ENCODE measurements at regions not wholly inside any gene's neighbourhood (a gene's known extent, or its start where the extent isn't known, plus 50 kb on each side); places are given as distances from the start of the nearest gene placed in this dataset.
"Not testable (repeated sequence)": the region's sequence is repeated elsewhere in the genome, so short reads cannot be mapped to it uniquely, and the experiment has no call there.

GRCh38 chr17:70381916-70382315 is 212.6 kb downstream of the KCNJ2 start:
- H3K27me3 ChIP-seq (ENCODE audit: control insufficient read depth in 2 of 2, insufficient read depth in 1 of 2, low read length in 1 of 2); H3K4me3 ChIP-seq (ENCODE audit: low read length in 2 of 2); H3K4me1 ChIP-seq (ENCODE audit: control insufficient read depth in 2 of 2, insufficient read depth in 2 of 2, low read length in 2 of 2); H3K9me3 ChIP-seq (ENCODE audit: control insufficient read depth in 2 of 2, insufficient read depth in 1 of 2, low read length in 1 of 2); DNase-seq (ENCODE audit: low read depth in 6 of 9, low spot score in 9 of 9); H3K36me3 ChIP-seq (ENCODE audit: control insufficient read depth in 2 of 2, insufficient read depth in 2 of 2, low read length in 1 of 2); H3K27ac ChIP-seq (ENCODE audit: low read depth in 1 of 2, low read length in 1 of 2): not testable (repeated sequence)
- WGBS = 98% methylated on average over 15 of the region's 15 CpGs

- Histone ChIP-seq H3K4me1 (ENCODE audit: control insufficient read depth in 2 of 2, insufficient read depth in 2 of 2, low read length in 2 of 2) (no peaks in the 10 kb centered on the region), H3K36me3 (ENCODE audit: control insufficient read depth in 2 of 2, insufficient read depth in 2 of 2, low read length in 1 of 2) (no peaks in the 10 kb centered on the region), H3K4me3 (ENCODE audit: low read length in 2 of 2) (no peak overlapping the region), H3K9me3 (ENCODE audit: control insufficient read depth in 2 of 2, insufficient read depth in 1 of 2, low read length in 1 of 2) (no peaks in the 10 kb centered on the region), H3K27me3 (ENCODE audit: control insufficient read depth in 2 of 2, insufficient read depth in 1 of 2, low read length in 1 of 2) (no peaks in the 10 kb centered on the region), H3K27ac (ENCODE audit: low read depth in 1 of 2, low read length in 1 of 2) (no peak overlapping the region)
- no peak for DNase-seq (ENCODE audit: low read depth in 6 of 9, low spot score in 9 of 9)
These were observed 219.0 kb downstream of the KCNJ2 start for GRCh38 chr17:70388326-70388725.

DNA sequence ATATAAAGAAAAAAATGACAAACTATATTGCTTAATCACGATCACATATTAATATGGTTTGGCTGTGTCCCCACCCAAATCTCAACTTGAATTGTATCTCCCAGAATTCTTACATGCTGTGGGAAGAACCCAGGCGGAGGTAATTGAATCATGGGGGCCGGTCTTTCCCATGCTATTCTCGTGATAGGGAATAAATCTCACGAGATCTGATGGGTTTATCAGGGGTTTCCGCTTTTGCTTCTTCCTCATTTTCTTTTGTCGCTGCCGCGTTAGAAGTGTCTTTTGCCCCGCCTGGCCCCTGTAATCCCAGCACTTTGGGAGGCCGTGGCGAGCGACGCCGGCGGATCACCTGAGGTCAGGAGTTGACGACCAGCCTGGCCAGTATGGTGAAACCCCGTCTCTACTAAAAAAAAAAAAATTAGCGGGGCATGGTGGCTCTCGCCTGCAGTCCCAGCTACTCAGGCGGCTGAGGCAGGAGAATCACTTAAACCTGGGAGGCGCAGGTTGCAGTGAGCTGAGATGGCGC is 220.0 kb downstream of the KCNJ2 start:
- 95% methylated on average over 23 of the region's 23 CpGs for WGBS
- not testable (repeated sequence) for H3K4me1 ChIP-seq (ENCODE audit: control insufficient read depth in 2 of 2, insufficient read depth in 2 of 2, low read length in 2 of 2); H3K36me3 ChIP-seq (ENCODE audit: control insufficient read depth in 2 of 2, insufficient read depth in 2 of 2, low read length in 1 of 2); DNase-seq (ENCODE audit: low read depth in 6 of 9, low spot score in 9 of 9); H3K27me3 ChIP-seq (ENCODE audit: control insufficient read depth in 2 of 2, insufficient read depth in 1 of 2, low read length in 1 of 2); H3K9me3 ChIP-seq (ENCODE audit: control insufficient read depth in 2 of 2, insufficient read depth in 1 of 2, low read length in 1 of 2); H3K27ac ChIP-seq (ENCODE audit: low read depth in 1 of 2, low read length in 1 of 2); H3K4me3 ChIP-seq (ENCODE audit: low read length in 2 of 2)

DNA sequence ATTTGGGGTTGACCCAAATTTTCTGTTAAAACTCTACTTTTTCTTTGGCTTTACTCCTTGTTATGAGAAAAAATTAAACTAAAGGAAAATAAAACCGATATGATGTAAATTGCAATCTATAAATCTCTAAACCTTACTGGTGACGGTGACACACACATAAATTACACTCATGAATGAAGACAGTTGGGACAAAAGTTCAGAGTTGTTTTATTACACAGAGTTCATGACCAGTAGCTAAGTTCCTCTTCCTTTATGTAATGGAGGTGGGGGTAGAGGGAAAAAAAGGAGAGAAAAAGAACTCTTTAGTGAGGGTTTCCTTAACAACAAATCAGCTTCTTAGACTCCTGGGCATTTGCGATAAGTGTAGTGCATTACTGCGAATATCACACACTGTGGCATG is 220.7 kb downstream of the KCNJ2 start:
- Histone ChIP-seq H3K27me3 (ENCODE audit: control insufficient read depth in 2 of 2, insufficient read depth in 1 of 2, low read length in 1 of 2) (no peaks in the 10 kb centered on the region), H3K27ac (ENCODE audit: low read depth in 1 of 2, low read length in 1 of 2) (no peak overlapping the region), H3K36me3 (ENCODE audit: control insufficient read depth in 2 of 2, insufficient read depth in 2 of 2, low read length in 1 of 2) (no peaks in the 10 kb centered on the region), H3K4me3 (ENCODE audit: low read length in 2 of 2) (no peak overlapping the region), H3K9me3 (ENCODE audit: control insufficient read depth in 2 of 2, insufficient read depth in 1 of 2, low read length in 1 of 2) (no peaks in the 10 kb centered on the region), H3K4me1 (ENCODE audit: control insufficient read depth in 2 of 2, insufficient read depth in 2 of 2, low read length in 2 of 2) (no peaks in the 10 kb centered on the region)
- no peak for DNase-seq (ENCODE audit: low read depth in 6 of 9, low spot score in 9 of 9)
- WGBS = 53% methylated on average over 4 of the region's 4 CpGs

DNA sequence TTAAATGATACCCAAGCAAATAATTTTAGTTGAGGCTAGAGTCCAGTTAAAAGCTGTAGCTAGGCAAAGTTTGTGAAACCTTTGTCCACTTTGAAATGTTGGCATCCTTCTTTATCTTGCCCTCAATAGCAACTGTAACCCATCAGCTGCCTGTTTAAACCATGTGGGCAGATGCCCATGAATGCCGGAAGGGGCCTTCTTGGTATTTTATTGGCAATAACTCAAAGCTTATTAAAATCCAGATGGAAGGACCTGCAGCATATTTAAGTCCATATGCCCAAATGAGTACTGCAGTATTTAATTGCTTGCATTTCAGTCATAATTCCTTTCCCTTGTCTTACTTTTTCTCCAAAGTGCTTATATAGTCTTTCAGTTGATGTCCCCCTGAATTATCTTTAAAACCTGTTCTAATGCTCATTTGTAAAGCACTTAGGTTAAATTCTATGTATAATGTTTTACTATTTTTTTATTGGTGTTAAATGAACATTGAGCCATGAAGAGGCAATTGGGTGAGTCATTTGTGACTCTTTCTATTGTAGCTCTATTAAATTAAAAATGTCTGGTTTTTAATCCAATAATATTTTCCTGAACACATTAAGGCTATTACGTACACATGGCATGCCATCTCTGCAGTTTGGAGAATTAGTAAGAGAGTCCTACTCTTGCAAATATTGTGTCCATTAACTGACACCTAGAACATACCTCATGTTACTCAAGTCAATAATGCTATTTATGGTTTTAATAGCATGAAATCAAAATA is 225.3 kb downstream of the KCNJ2 start:
- H3K36me3 ChIP-seq (ENCODE audit: control insufficient read depth in 2 of 2, insufficient read depth in 2 of 2, low read length in 1 of 2) = no peaks in the 10 kb centered on the region
- H3K4me1 ChIP-seq (ENCODE audit: control insufficient read depth in 2 of 2, insufficient read depth in 2 of 2, low read length in 2 of 2) = no peaks in the 10 kb centered on the region
- H3K27me3 ChIP-seq (ENCODE audit: control insufficient read depth in 2 of 2, insufficient read depth in 1 of 2, low read length in 1 of 2) = no peaks in the 10 kb centered on the region
- H3K27ac ChIP-seq (ENCODE audit: low read depth in 1 of 2, low read length in 1 of 2) = no peak overlapping the region
- DNase-seq (ENCODE audit: low read depth in 6 of 9, low spot score in 9 of 9) = no peak
- no peaks in the 10 kb centered on the region for H3K9me3 ChIP-seq (ENCODE audit: control insufficient read depth in 2 of 2, insufficient read depth in 1 of 2, low read length in 1 of 2)
- 98% methylated on average over 2 of the region's 2 CpGs for WGBS
- H3K4me3 ChIP-seq (ENCODE audit: low read length in 2 of 2) = no peak overlapping the region

GRCh38 chr17:70405492-70406220 is 236.3 kb downstream of the KCNJ2 start:
- no peak overlapping the region for H3K4me3 ChIP-seq (ENCODE audit: low read length in 2 of 2)
- no peaks in the 10 kb centered on the region for H3K27me3 ChIP-seq (ENCODE audit: control insufficient read depth in 2 of 2, insufficient read depth in 1 of 2, low read length in 1 of 2)
- 90% methylated on average over 1 of the region's 1 CpG for WGBS
- H3K9me3 ChIP-seq (ENCODE audit: control insufficient read depth in 2 of 2, insufficient read depth in 1 of 2, low read length in 1 of 2) = no peaks in the 10 kb centered on the region
- H3K36me3 ChIP-seq (ENCODE audit: control insufficient read depth in 2 of 2, insufficient read depth in 2 of 2, low read length in 1 of 2) = no peaks in the 10 kb centered on the region
- no peak for DNase-seq (ENCODE audit: low read depth in 6 of 9, low spot score in 9 of 9)
- H3K27ac ChIP-seq (ENCODE audit: low read depth in 1 of 2, low read length in 1 of 2) = peak overlapping the region in 1 of 2 donors; percentile 5
- no peaks in the 10 kb centered on the region for H3K4me1 ChIP-seq (ENCODE audit: control insufficient read depth in 2 of 2, insufficient read depth in 2 of 2, low read length in 2 of 2)

GRCh38 chr17:70407506-70407905 is 238.2 kb downstream of the KCNJ2 start:
- no peaks in the 10 kb centered on the region for H3K36me3 ChIP-seq (ENCODE audit: control insufficient read depth in 2 of 2, insufficient read depth in 2 of 2, low read length in 1 of 2)
- no peak overlapping the region for H3K27ac ChIP-seq (ENCODE audit: low read depth in 1 of 2, low read length in 1 of 2)
- WGBS = 95% methylated on average over 3 of the region's 3 CpGs
- no peaks in the 10 kb centered on the region for H3K27me3 ChIP-seq (ENCODE audit: control insufficient read depth in 2 of 2, insufficient read depth in 1 of 2, low read length in 1 of 2)
- no peaks in the 10 kb centered on the region for H3K9me3 ChIP-seq (ENCODE audit: control insufficient read depth in 2 of 2, insufficient read depth in 1 of 2, low read length in 1 of 2)
- no peaks in the 10 kb centered on the region for H3K4me1 ChIP-seq (ENCODE audit: control insufficient read depth in 2 of 2, insufficient read depth in 2 of 2, low read length in 2 of 2)
- no peak overlapping the region for H3K4me3 ChIP-seq (ENCODE audit: low read length in 2 of 2)
- no peak for DNase-seq (ENCODE audit: low read depth in 6 of 9, low spot score in 9 of 9)

GRCh38 chr17:70408768-70409167 is 239.4 kb downstream of the KCNJ2 start:
- Histone ChIP-seq H3K4me3 (ENCODE audit: low read length in 2 of 2) (no peak overlapping the region), H3K4me1 (ENCODE audit: control insufficient read depth in 2 of 2, insufficient read depth in 2 of 2, low read length in 2 of 2) (no peaks in the 10 kb centered on the region), H3K9me3 (ENCODE audit: control insufficient read depth in 2 of 2, insufficient read depth in 1 of 2, low read length in 1 of 2) (no peaks in the 10 kb centered on the region), H3K36me3 (ENCODE audit: control insufficient read depth in 2 of 2, insufficient read depth in 2 of 2, low read length in 1 of 2) (no peaks in the 10 kb centered on the region), H3K27ac (ENCODE audit: low read depth in 1 of 2, low read length in 1 of 2) (no peak overlapping the region), H3K27me3 (ENCODE audit: control insufficient read depth in 2 of 2, insufficient read depth in 1 of 2, low read length in 1 of 2) (no peaks in the 10 kb centered on the region)
- DNase-seq (ENCODE audit: low read depth in 6 of 9, low spot score in 9 of 9) = no peak
- WGBS = 92% methylated on average over 1 of the region's 1 CpG

- H3K4me3 ChIP-seq (ENCODE audit: low read length in 2 of 2) = no peak overlapping the region
- H3K27me3 ChIP-seq (ENCODE audit: control insufficient read depth in 2 of 2, insufficient read depth in 1 of 2, low read length in 1 of 2) = no peaks in the 10 kb centered on the region
- no peaks in the 10 kb centered on the region for H3K36me3 ChIP-seq (ENCODE audit: control insufficient read depth in 2 of 2, insufficient read depth in 2 of 2, low read length in 1 of 2)
- DNase-seq (ENCODE audit: low read depth in 6 of 9, low spot score in 9 of 9) = no peak
- H3K4me1 ChIP-seq (ENCODE audit: control insufficient read depth in 2 of 2, insufficient read depth in 2 of 2, low read length in 2 of 2) = no peaks in the 10 kb centered on the region
- WGBS = 79% methylated on average over 3 of the region's 3 CpGs
- H3K9me3 ChIP-seq (ENCODE audit: control insufficient read depth in 2 of 2, insufficient read depth in 1 of 2, low read length in 1 of 2) = no peaks in the 10 kb centered on the region
- H3K27ac ChIP-seq (ENCODE audit: low read depth in 1 of 2, low read length in 1 of 2) = no peak overlapping the region
These were observed 245.0 kb downstream of the KCNJ2 start for GRCh38 chr17:70414300-70414699.
